HG02642 (cell line): ENCODE measurements at regions not wholly inside any gene's neighbourhood (a gene's known extent, or its start where the extent isn't known, plus 50 kb on each side); places are given as distances from the start of the nearest gene placed in this dataset.

Experiments used
- ATAC-seq: cut with Tn5 transposase; IDR thresholded peaks from one replicate; pipeline ENCODE4 v1.9.1; 2021; ENCODE audit warnings: mild to moderate bottlenecking; ENCODE audit not compliant: unreplicated experiment, poor library complexity

GRCh38 chr21:34192646-34193285 lies 119.4 kb downstream of the MRPS6 start:
- ATAC-seq: no peak

GRCh38 chr21:34195335-34195734 lies 122.0 kb downstream of the MRPS6 start:
- no peak for ATAC-seq

DNA sequence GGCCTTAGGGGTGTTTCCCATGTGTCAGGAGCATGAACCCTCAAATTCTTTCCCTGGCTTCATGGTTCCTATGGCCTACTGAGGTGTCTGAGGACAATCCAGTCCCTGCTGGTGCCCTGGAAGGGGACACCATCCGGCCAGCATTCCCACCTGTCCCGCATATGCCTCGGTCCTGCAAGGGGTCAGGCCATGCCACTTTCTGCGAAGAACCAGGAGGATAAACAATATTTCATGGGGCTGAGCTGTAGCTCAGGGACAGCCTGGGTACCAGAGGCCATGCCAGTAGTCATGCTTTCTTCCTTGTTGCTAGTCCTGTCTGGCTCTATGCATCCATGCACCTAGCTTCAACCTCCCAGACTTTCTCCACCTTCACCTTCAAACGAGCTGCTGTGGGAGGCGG lies 123.6 kb downstream of the MRPS6 start:
- ATAC-seq: no peak

- no peak for ATAC-seq
Measured at GRCh38 chr21:34197561-34197960, 124.2 kb downstream of the MRPS6 start.

GRCh38 chr21:34198231-34199120 lies 125.1 kb downstream of the MRPS6 start:
- ATAC-seq: no peak

- ATAC-seq: no peak
Measured at GRCh38 chr21:34199121-34199910, 125.9 kb downstream of the MRPS6 start.

DNA sequence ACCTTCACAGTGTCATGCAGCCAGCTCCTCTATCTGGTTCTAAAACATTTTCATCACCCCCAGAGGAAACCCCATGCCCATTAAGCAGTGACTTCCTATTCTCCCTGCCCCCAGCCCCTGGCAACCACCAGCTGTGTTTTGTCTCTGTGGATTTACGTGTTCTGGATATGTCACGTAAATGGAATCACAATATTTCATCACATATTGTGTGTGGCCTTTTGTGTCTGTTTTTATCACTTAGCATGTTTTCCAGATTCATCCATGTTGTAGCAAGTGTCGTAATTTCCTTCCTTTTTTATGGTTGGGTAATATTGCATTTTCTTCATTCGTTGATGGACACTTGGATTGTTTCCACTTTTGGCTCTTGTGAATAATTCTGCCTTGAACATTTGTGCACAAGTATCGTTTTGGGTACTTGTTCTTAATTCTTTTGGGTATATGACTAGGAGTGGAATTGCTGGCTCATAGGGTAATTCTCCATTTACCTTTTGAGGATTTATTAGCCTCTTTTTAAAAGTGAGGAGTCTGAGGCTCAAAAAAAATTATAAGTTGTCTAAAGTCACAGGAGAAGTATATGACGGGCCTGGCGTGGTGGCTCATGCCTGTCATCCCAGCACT lies 127.0 kb downstream of the MRPS6 start:
- ATAC-seq: no peak

- no peak for ATAC-seq
Measured at GRCh38 chr21:34201001-34201400, 127.6 kb downstream of the MRPS6 start.

DNA sequence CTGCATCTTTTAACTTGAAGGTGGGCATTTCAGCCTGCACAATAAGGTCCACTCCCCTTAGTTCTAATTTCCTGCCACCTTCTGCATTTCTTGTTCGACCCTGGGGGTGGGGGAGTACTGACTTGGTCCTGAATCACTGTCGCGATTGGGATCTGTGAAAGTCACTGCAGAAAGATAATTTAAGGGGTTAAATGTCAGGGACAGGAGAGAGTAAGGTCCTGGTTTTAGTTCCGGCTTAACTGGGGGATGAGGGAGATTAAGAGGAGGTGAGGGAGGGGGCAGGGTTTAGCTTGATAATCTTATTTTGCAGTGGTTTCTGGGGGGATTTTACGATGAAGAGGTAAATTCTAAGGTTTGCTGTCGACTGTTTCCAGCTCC lies 128.1 kb downstream of the MRPS6 start:
- ATAC-seq: no peak

DNA sequence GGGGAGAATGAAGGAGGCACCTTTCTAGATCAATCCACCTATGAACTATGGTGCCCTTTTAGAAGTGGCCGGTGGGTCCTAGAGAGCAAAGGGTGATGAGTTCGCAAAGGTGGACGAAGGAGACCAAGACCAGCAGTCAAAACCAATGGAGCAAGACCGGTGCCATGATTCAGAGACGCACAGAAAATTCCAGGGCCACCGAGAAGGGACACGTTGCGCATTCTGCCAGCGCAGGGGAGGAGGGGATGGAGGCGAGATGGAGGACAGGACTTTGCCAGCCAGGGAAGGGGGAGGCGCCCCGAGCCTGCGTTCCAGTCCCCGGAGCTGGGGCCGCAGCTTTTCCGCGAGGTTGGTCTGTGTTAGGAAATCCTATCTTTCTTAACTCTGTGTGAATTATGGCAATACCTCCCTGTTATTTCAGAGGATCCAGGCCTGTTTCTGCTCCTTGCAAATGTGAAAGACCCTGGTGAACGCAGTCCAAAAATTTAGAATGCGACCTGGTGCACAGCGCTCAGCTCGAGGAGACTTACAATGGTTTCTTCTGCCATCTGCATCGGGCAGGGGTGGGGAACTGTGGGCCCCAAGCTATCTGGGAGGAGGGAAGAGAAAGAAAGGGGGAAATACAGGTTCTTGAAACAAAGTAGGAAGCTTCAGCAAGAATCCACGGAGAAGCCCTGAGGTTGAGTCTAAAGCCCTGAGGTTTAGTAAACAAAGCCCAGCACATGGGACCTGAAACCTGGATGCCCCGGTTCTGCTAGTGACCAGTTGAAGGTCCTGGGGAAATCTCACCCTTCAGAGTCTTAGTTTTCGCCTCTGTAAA lies 129.4 kb downstream of the MRPS6 start:
- ATAC-seq: no peak

DNA sequence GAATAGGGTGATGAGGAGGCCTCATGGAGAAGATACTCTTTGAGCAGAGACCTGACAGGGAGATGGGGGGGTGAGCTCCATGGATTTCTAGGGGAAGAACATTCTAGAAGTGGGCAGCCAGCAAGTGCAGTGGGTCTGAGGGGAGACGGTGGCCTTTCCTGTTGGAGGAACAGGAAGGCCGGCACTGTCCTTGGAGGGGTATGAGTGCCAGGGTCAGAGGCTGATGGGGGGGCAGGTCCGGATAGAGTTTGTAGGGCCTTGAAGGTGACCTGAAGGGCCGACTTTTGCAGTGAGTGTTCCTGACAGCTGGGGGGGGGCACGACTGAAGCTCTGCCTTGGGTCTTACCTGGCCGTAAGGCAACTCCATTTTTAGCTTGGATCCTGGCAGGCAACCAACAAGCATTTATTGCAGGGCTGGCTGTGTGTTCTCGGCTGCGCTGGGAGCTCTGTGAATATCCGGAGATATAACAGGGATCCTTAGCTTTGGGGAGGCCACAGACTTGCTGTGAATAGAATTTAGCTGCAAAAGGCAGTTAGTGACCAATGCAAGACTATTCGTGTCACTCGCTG lies 130.6 kb downstream of the MRPS6 start:
- ATAC-seq: no peak

DNA sequence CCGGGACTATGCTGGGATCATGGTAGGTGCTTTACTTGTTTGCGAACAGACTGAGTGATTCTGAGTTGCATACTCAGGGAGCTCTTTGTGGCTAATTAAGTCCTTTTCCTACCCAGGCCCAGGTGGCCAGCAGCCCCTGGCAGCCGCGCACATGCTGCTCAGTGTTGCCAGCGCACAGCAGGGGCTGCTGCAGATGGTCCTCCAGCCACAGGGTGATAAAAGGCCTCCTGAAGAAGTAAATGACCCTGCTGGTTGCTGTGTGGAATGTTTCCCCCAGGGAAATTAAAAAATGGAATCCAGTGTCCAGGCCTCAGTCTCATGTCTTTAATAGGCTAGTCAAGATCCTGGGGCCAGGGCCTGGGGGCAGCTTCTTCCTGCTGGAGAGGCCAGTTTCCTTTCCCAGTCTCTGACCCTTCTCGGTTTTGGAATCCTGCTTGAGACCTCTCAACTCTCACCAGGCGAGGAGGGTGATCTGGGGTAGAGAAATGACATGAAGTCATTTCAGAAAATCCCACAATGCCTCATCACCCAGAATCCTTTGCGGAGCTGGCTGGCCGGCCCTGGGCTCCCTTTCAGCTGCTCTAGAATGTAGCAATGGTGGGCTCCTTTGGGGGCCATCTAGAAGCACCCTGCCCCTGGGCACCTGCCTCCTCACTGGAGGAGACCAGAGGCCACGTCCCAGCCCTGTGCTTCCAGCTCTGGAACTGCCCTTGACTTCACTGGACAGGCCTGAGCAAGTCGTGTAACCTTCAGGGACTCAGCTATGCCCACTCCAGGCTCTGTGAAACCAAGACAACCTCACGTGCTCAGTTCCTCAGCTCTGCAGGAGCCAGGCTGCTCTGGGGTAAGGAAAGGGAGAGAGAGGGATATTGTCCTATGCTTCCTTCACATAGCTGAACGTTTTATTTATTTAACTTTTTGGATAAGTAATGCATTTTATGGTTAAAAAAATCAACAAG lies 131.4 kb downstream of the MRPS6 start:
- ATAC-seq: no peak

- no peak for ATAC-seq
Measured at GRCh38 chr21:34205811-34206571, 132.6 kb downstream of the MRPS6 start.

DNA sequence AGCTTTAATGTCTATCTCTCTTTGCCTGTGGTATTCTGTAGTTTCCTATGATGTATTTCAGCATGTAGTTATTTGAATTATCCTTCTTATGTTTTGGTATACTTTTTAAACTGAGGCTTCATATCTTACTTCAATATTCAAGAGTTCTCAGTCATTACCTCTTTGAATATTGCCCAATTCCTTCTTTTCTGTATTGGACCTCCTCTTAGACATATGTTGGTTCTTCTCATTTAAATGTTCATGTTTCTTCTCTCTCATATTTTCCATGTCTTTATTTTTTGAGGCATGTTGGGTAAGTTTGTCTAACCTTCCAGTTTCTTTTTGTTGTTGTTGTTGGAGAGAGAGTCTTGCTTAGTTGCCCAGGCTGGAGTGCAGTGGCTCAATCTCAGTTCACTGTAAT lies 140.6 kb downstream of the MRPS6 start:
- ATAC-seq: no peak

DNA sequence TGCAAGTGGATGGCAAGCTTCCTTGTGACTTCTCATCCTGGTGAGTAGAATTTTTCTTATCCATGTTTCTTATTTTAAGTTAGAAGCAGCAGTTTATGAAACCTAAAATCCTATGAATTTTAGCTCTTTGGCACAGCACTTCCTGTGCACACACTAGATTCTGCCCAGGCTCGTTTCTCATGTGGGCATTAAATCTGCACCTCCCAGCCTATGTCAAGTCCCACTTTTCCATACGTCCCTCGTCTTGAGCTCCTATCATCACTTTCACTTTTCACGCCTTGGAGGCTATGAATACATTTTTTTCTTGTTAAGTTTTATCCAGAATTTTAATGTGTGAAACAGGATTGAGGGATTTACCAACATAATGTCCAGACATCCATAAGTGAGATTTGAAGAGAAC lies 142.1 kb downstream of the MRPS6 start:
- no peak for ATAC-seq

- no peak for ATAC-seq
Measured at GRCh38 chr21:34215911-34216717, 142.7 kb downstream of the MRPS6 start.

DNA sequence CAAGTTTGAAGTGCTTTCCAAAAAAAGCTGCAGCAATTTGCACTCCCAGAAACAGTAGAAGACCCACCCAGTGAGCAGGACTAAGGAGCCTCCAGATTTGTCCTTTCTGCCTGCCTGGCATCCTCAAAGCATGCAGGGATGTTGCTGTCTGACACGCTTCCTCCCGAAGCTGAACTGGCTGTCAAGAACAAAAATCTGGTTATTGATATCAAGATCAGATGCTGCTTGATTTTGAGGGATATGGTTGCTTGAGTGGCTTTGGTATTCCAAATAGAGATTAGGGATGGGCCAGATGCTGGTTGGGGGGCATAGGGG lies 143.3 kb downstream of the MRPS6 start:
- no peak for ATAC-seq
